HG03442 (cell line): ENCODE measurements at regions not wholly inside any gene's neighbourhood (a gene's known extent, or its start where the extent isn't known, plus 50 kb on each side); places are given as distances from the start of the nearest gene placed in this dataset.
"Not testable (repeated sequence)": the region's sequence is repeated elsewhere in the genome, so short reads cannot be mapped to it uniquely, and the experiment has no call there.

ENCODE experiments used
- ATAC-seq: cut with Tn5 transposase; IDR thresholded peaks from one replicate; pipeline ENCODE4 v1.9.1; 2021; ENCODE audit warnings: mild to moderate bottlenecking, moderate library complexity; ENCODE audit not compliant: unreplicated experiment

- no peak for ATAC-seq
Measured at GRCh38 chr10:84571146-84571545, 242.8 kb downstream of the CCSER2 start.

- ATAC-seq = no peak
Measured at GRCh38 chr10:84574102-84574501, 245.7 kb downstream of the CCSER2 start.

DNA sequence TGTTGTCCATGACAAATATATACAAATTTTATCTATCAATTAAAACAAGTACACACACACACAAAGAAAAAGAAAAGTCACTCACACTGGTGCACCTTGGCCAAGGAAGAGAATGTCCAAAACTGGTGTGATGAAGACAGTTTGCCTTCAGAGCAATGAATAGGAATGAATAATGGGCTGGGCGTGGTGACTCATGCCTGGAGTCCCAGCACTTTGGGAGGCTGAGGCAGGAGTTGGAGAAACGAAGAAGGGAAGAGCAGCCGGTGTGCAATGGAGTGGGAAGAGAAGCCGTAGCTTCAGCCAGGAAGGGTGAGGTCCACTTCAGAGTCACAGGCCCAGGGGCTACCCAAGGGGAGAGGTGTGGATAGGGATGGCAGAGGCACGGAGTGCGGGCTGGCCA lies 253.6 kb downstream of the CCSER2 start:
- ATAC-seq = no peak

GRCh38 chr10:84583501-84583900 lies 255.1 kb downstream of the CCSER2 start:
- ATAC-seq = no peak

DNA sequence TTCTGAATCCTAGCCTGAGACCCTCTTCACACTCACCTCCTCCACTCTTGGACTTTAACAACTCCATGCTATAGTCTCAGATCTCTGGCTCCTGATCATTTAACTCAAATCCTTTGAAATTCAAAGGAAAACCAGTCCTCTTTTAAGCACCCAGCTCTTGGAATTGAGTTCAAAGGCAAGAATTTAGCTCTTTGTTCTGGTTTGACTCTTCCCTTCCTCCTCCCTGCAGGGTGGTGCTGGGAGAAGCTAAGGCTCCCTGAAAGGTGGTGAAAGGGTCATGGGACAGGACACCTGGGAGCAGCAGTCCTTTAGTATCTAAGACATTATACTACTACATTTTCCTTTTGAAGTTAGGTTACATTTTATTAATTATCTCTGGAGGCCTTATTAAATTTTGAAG lies 259.4 kb downstream of the CCSER2 start:
- ATAC-seq = no peak

DNA sequence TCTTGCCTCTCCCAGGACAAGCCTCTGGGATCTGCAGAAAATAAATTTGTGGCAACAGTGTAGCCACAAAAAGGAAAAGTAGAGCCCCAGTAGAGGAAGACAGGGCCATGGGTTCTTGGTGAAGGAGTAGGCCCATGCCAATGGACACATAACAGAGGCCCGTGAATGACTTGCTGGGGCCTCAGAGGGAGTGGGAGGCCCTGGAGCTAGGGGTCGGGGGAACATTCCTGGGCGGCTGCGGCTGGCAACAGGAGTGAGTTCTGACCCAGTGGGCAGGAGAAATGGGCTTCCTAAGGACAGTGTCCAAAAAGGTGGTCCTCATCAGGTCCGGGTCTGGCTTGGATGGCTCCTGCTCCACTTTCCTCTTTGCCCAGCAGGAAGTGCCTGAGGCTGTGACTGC lies 260.0 kb downstream of the CCSER2 start:
- ATAC-seq = no peak

- ATAC-seq = no peak
Measured at GRCh38 chr10:84588971-84589370, 260.6 kb downstream of the CCSER2 start.

DNA sequence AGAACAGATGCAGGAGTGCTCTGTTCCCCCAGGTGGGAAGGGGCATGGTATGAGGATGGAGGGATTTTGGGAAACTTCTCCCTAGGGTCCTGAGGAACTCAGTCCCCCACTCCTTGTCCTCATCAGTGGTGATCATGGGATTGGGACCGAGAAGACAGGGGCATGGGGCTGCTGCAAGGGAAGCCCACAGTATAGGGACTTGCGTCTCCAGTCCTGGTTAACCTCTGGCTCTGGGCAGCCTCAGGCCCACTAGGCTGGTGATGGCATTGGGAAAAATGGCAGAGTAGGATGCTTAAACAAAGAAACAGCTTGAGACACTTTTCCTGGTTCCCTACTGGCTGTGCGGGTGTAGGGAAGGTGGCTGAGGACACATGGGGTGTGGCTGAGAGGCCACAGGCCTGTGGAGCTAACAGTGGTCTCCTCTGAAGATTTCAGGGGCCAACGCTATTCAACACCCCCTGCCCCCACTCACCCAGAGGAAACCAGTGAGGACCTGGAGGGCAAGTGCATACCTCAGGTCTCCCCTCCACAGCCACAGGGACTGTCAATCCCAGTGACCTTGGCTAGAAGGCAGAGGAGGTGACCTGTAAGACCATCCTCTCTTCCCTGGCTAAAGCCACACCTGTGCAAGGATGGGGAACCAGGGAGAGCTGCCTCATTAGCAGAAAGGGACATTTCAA lies 261.3 kb downstream of the CCSER2 start:
- ATAC-seq = no peak

- no peak for ATAC-seq
Measured at GRCh38 chr10:84590327-84591193, 262.2 kb downstream of the CCSER2 start.

DNA sequence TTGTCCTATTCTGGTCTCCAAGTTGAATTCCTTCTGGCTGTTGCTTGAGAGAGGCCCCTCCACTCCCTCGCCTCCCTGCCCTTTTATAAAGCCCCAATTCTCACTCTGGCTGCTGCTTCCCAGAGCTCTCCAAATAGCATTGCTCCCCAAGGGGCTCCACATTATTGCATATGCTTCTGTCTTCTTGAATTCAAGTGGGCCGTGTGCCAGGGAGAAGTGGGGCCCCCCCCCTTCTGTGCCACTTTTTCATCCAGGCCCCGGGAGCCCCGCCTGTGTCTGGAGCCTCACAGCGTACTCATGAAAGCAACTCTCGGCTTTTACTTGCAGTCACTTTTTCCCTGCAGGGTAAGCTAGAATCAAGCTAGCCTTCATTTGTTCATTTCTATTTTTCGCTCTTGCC lies 265.1 kb downstream of the CCSER2 start:
- ATAC-seq = no peak

- ATAC-seq = no peak
Measured at GRCh38 chr10:84596585-84596984, 268.2 kb downstream of the CCSER2 start.

GRCh38 chr10:84599254-84599653 lies 270.9 kb downstream of the CCSER2 start:
- ATAC-seq = no peak

GRCh38 chr10:84600947-84601346 lies 272.6 kb downstream of the CCSER2 start:
- ATAC-seq = no peak

GRCh38 chr10:84602543-84602942 lies 274.2 kb downstream of the CCSER2 start:
- ATAC-seq = not testable (repeated sequence)

DNA sequence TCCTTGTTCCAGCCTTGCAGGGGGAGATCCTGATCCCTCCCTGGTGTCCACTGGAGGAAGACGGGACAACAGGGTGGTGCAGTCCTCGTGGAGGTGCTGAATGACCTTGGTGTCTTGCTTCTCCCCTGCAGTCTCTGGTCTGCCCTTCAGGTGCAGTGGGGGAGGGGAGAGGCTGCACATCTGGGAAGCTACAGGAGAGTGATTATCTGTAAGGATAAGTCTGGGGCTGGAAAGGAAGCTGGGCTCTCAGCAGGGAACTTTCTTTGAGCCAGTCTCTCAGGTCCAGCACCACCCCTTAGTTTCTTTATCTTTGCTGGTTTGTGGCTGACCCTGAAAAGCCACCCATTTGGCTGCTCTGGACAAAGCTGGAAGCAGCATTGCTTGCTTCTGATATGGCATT lies 275.6 kb downstream of the CCSER2 start:
- no peak for ATAC-seq

GRCh38 chr10:84605802-84606201 lies 277.4 kb downstream of the CCSER2 start:
- ATAC-seq = no peak

DNA sequence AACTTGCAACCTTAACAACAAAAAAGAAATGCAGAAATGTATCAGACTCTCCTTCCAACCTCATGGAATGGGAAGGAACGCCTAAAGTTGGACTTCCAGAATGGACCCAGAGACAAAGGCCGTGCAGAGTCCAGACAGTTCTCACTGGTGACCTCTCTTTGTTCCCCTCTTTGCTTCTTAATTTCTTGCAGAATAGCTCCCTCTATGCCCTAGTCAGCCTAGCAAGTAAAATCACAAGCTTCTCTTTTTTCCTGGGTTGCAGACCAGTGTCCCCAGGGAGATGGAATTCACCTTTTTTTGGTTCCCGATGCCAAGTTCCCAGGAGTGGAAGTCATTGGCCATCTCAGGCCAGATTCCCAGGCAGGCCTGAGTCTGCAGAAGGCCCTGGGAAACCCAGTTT lies 278.0 kb downstream of the CCSER2 start:
- ATAC-seq = no peak

GRCh38 chr10:84607044-84607443 lies 278.7 kb downstream of the CCSER2 start:
- no peak for ATAC-seq

- ATAC-seq = no peak
Measured at GRCh38 chr10:84607523-84607922, 279.1 kb downstream of the CCSER2 start.

- peak; percentile 76 for ATAC-seq
Measured at GRCh38 chr10:84608126-84608525, 279.7 kb downstream of the CCSER2 start.

DNA sequence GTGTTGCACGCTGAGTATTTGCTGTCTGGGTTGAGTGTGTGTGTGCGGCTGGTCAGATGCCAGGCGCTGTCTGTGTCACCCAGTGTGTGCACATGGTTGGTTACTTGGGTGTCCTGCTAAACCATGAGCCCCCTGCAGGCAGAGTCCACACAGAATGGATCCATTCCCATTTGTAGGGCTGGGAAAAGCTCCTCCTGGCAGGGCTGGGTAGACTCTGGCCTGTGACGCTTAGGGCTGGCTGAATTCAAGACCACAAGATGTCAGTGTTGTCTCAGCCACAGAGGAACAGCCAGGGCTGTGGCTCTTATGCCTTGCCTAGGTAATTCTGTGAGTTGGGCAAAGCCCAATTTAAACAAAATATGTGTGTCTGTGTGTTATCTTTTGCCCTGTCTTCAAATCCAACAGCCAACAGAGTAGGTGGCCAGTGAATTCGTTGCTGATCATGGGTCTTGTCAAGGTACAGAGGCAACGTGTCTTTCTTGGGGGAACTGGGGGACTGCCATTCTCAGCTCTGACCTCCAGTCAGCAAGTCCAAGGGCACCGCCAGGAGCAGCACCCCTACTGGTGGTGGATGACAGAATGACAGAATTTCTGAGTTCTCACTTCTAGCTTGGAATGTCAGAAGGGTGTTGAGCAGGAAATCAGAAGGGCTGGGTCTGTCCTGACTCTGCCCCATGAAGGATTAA lies 285.1 kb downstream of the CCSER2 start:
- ATAC-seq = peak; percentile 56
